Mucosa of descending colon (tissue), 3 donors: ENCODE measurements at regions not wholly inside any gene's neighbourhood (a gene's known extent, or its start where the extent isn't known, plus 50 kb on each side); places are given as distances from the start of the nearest gene placed in this dataset.

Experiments
- ATAC-seq: fragments of 200-7000 bp; cut with Tn5 transposase; one replicate; pipeline ENCODE4 v1.9.1; 2020; ENCODE audit warnings: mild to moderate bottlenecking, moderate library complexity
- DNase-seq, 3 donors: peaks; one replicate each; pipeline ENCODE4 v3.0.0-alpha.2; 2020
- H3K36me3 ChIP-seq: fragments of 200-600 bp; one replicate; pipeline ENCODE4 v1.8.0; 2021; ENCODE audit warnings: low read depth, mild to moderate bottlenecking
- H3K4me1 ChIP-seq: fragments of 200-600 bp; one replicate; pipeline ENCODE4 v1.8.0; 2021; ENCODE audit warnings: low read depth, mild to moderate bottlenecking
- H3K4me3 ChIP-seq: fragments of 200-600 bp; one replicate; pipeline ENCODE4 v1.8.0; 2021; ENCODE audit warnings: mild to moderate bottlenecking
- H3K9me3 ChIP-seq: fragments of 200-600 bp; one replicate; pipeline ENCODE4 v1.8.0; 2021; ENCODE audit warnings: mild to moderate bottlenecking
- intact Hi-C, 2 donors: fragments of 100-400 bp; cut with DNase I in 1 of 2; cut with micrococcal nuclease in 1 of 2; formaldehyde crosslinking; loops; one replicate each; pipeline versions ENCODE4 v1.11.0 to v1.11.1; 2022; cut with DNase I, micrococcal nuclease
- TF ChIP-seq, protein P1 (sequence below): fragments of 200-600 bp; IDR thresholded peaks from one replicate; pipeline ENCODE4 v1.8.0; 2022; ENCODE audit warnings: antibody characterized with exemption, mild to moderate bottlenecking
- donor health status: DM: no; HTN: no; CAD: no; lungs with moderate emphysema.
- donor health status: DM: no; HTN: no; CAD: no.
- donor health status: DM: no; HTN: yes; CAD: no.

DNA sequence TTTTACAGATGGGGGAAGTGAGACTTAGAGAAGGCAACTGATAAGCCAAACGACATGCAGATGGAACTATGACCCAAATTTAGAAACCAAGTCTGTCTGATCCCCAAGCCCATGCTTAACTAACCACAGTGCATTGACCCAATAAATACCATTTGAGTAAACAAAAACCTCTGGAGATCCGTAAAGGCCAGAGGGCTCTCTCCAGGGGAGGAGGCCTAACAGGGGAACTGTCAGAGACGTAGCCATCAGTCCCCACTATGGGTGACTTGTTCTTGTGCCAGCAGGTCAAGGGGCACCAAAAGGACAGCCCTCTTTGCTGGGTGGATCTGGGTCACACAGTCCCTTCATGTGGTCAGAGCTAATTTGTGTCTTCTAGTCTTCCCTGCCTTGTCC, 420.2 kb downstream of the BCOR start:
- TF ChIP-seq, protein P1, sequence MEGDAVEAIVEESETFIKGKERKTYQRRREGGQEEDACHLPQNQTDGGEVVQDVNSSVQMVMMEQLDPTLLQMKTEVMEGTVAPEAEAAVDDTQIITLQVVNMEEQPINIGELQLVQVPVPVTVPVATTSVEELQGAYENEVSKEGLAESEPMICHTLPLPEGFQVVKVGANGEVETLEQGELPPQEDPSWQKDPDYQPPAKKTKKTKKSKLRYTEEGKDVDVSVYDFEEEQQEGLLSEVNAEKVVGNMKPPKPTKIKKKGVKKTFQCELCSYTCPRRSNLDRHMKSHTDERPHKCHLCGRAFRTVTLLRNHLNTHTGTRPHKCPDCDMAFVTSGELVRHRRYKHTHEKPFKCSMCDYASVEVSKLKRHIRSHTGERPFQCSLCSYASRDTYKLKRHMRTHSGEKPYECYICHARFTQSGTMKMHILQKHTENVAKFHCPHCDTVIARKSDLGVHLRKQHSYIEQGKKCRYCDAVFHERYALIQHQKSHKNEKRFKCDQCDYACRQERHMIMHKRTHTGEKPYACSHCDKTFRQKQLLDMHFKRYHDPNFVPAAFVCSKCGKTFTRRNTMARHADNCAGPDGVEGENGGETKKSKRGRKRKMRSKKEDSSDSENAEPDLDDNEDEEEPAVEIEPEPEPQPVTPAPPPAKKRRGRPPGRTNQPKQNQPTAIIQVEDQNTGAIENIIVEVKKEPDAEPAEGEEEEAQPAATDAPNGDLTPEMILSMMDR: no peak
- H3K36me3 ChIP-seq: no peaks in the 10 kb centered on the region
- no peak overlapping the region for H3K4me3 ChIP-seq
- intact Hi-C loops: no loop called here
- ATAC-seq: no peak
- H3K4me1 ChIP-seq: no peaks in the 10 kb centered on the region
- H3K9me3 ChIP-seq: no peaks in the 10 kb centered on the region
- no peak for DNase-seq

- H3K36me3 ChIP-seq: no peaks in the 10 kb centered on the region
- no peak for DNase-seq
- intact Hi-C loops: no loop called here
- no peak overlapping the region for H3K4me3 ChIP-seq
- no peak for ATAC-seq
- H3K4me1 ChIP-seq: no peaks in the 10 kb centered on the region
- no peaks in the 10 kb centered on the region for H3K9me3 ChIP-seq
- TF ChIP-seq, protein P1: no peak
Observed at GRCh38 chrX:39677978-39678791, 419.6 kb downstream of the BCOR start.

DNA sequence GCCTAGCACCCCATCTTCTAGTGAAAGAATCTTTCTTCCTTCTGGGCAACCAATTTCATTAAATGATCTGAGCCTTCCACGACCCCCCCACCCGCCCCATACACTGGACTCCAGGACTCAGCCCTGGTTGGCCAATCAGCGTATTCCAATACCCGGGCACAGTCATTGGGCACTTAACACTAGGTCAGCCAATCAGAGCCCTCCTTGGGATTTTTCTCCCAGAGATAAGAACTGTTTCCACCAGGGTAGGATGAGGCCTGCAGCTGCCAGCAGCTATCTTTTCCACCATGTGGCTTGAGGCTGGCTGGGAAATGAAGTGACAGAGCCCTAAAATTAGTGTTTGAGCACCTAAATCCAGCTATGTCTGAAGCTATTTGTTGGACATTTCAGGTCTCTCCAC, 418.8 kb downstream of the BCOR start:
- ATAC-seq (no peak), DNase-seq (no peak)
- Histone ChIP-seq H3K4me1 (no peaks in the 10 kb centered on the region), H3K4me3 (no peak overlapping the region), H3K36me3 (no peaks in the 10 kb centered on the region), H3K9me3 (no peaks in the 10 kb centered on the region)
- TF ChIP-seq, protein P1: no peak
- intact Hi-C loops: no loop called here

DNA sequence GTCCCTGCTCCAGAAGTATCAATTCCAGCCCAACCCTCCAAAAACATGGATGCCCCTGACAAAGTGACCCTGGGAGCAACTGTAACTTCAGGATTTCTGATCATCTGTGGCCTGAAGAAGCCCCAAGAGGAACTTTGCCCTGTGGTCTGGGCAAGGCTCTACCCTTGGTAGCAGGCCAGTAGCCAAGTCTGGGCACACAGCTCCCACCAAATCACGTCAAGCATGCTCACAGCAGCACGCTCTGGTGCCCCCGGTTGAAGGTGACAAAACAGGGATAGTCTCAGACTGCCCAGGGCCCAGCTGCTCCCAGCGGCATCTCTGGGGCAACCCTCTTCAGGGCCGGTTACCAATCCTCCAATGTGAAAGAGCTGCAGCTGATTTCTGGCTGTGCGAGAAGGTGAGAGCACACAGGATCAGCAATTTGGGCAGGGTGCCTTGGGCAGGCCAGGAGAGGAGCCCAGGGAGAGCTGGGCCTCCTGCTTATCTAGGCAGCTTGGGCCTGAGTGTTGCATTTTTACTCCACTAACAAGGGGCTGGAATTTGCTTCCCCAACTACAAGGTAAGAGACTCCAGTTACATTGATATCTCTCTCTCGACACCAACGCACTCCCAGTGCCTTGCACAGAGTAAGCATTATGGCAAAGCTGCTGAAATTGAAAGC, 418.1 kb downstream of the BCOR start:
- no peaks in the 10 kb centered on the region for H3K9me3 ChIP-seq
- no peak overlapping the region for H3K4me3 ChIP-seq
- intact Hi-C loops: no loop called here
- ATAC-seq (no peak), DNase-seq (no peak)
- H3K36me3 ChIP-seq: no peaks in the 10 kb centered on the region
- H3K4me1 ChIP-seq: no peaks in the 10 kb centered on the region
- TF ChIP-seq, protein P1: no peak

DNA sequence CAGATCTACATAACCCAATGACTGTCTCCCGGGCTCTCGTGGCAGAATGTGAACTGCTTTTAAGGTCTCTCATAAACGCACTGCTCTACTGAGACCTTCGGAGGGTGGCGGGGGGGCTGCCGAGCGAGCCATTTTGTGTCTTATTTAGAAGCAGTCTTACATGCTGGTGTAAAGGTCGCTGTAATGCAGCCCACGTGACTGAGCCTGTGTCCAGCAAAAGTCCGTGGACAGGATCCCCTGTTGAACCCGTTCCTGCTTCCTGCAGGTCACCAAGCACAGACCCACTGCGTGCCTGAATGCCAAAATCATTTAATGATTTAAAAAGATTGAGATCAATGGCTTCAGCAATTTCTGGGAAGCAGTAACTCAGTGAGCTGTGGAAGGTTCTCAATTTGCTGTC, 415.9 kb downstream of the BCOR start:
- DNase-seq: no peak
- no peak overlapping the region for H3K4me3 ChIP-seq
- H3K36me3 ChIP-seq: no peaks in the 10 kb centered on the region
- TF ChIP-seq, protein P1: no peak
- H3K4me1 ChIP-seq: no peaks in the 10 kb centered on the region
- ATAC-seq: no peak
- H3K9me3 ChIP-seq: no peaks in the 10 kb centered on the region
- intact Hi-C loops: no loop called here
